Neural progenitor cell (in vitro differentiated cells): ENCODE measurements at regions not wholly inside any gene's neighbourhood (a gene's known extent, or its start where the extent isn't known, plus 50 kb on each side); places are given as distances from the start of the nearest gene placed in this dataset.

Source experiments
- DNase-seq: peaks from one replicate; pipeline ENCODE4 v3.0.0-alpha.2; 2016; ENCODE audit warnings: low spot score
- H2AFZ ChIP-seq: fragments of 200-600 bp; sonication (generic); replicated peaks from 2 replicates; pipeline ENCODE4 v1.6.1; 2016; ENCODE audit warnings: antibody characterized with exemption
- H3F3A ChIP-seq: fragments of 200-600 bp; sonication (generic); 2 replicates; pipeline ENCODE4 v1.6.1; 2016; ENCODE audit warnings: antibody characterized with exemption, low read depth
- H3K27ac ChIP-seq: fragments of 200-600 bp; sonication (generic); 2 replicates; pipeline ENCODE4 v1.5.1; 2016; ENCODE audit warnings: mild to moderate bottlenecking
- H3K27me3 ChIP-seq: fragments of 200-600 bp; sonication (generic); 2 replicates; pipeline ENCODE4 v1.6.1; 2016; ENCODE audit warnings: mild to moderate bottlenecking, moderate library complexity
- H3K36me3 ChIP-seq: fragments of 200-600 bp; sonication (generic); 2 replicates; pipeline ENCODE4 v1.5.1; 2016
- H3K4me1 ChIP-seq: fragments of 200-600 bp; sonication (generic); 2 replicates; pipeline ENCODE4 v1.6.1; 2016; ENCODE audit warnings: mixed run types
- H3K4me2 ChIP-seq: fragments of 200-600 bp; sonication (generic); 2 replicates; pipeline ENCODE4 v1.6.1; 2016
- H3K4me3 ChIP-seq: fragments of 200-600 bp; sonication (generic); 2 replicates; pipeline ENCODE4 v1.5.1; 2016
- H3K79me2 ChIP-seq: fragments of 200-600 bp; sonication (generic); 2 replicates; pipeline ENCODE4 v1.6.1; 2016; ENCODE audit warnings: low read depth
- H3K9ac ChIP-seq: fragments of 200-600 bp; sonication (generic); 2 replicates; pipeline ENCODE4 v1.6.1; 2016
- H3K9me3 ChIP-seq: fragments of 200-600 bp; sonication (generic); 2 replicates; pipeline ENCODE4 v1.5.1; 2016; ENCODE audit warnings: low read depth
- H4K20me1 ChIP-seq: fragments of 200-600 bp; sonication (generic); 2 replicates; pipeline ENCODE4 v1.6.1; 2016; ENCODE audit warnings: low read depth
- H3K27ac Mint-ChIP-seq: 3 replicates; pipeline ENCODE4 v1.8.0; 2021; ENCODE audit warnings: mixed read lengths
- H3K27me3 Mint-ChIP-seq: 2 replicates; pipeline ENCODE4 v1.8.0; 2022; ENCODE audit warnings: low read depth, mild to moderate bottlenecking, inconsistent platforms, moderate library complexity, mixed read lengths; ENCODE audit not compliant: insufficient read depth
- H3K36me3 Mint-ChIP-seq: 3 replicates; pipeline ENCODE4 v1.8.0; 2021; ENCODE audit warnings: mixed read lengths
- H3K4me1 Mint-ChIP-seq: 3 replicates; pipeline ENCODE4 v1.8.0; 2021; ENCODE audit warnings: mixed read lengths
- H3K4me3 Mint-ChIP-seq: 3 replicates; pipeline ENCODE4 v1.8.0; 2021; ENCODE audit warnings: mild to moderate bottlenecking, moderate library complexity, mixed read lengths
- H3K9me3 Mint-ChIP-seq: 3 replicates; pipeline ENCODE4 v1.8.0; 2020; ENCODE audit warnings: mixed read lengths
- CTCF ChIP-seq: fragments of 200-600 bp; sonication (generic); IDR thresholded peaks from 2 replicates; pipeline ENCODE4 v1.5.1; 2017; ENCODE audit warnings: antibody characterized with exemption, mild to moderate bottlenecking
- EZH2 ChIP-seq: fragments of 200-600 bp; sonication (generic); IDR thresholded peaks from 2 replicates; pipeline ENCODE4 v1.6.1; 2017; ENCODE audit warnings: antibody characterized with exemption, mild to moderate bottlenecking, moderate library complexity
- EZH2phosphoT487 ChIP-seq: fragments of 200-600 bp; sonication (generic); IDR thresholded peaks from 2 replicates; pipeline ENCODE4 v1.6.1; 2017; ENCODE audit warnings: antibody characterized with exemption

- Histone ChIP-seq H3F3A (no peaks in the 10 kb centered on the region), H3K4me1 (no peaks in the 10 kb centered on the region), H3K27me3 (no peaks in the 10 kb centered on the region), H3K9ac (no peak overlapping the region), H3K36me3 (no peaks in the 10 kb centered on the region), H3K4me3 (no peak overlapping the region), H3K4me2 (no peak overlapping the region), H3K27ac (no peak overlapping the region), H3K79me2 (no peaks in the 10 kb centered on the region), H3K9me3 (no peaks in the 10 kb centered on the region), H4K20me1 (no peaks in the 10 kb centered on the region), H2AFZ (no peak overlapping the region)
- Mint-ChIP-seq H3K4me1 (no peaks in the 10 kb centered on the region), H3K36me3 (no peaks in the 10 kb centered on the region), H3K9me3 (no peaks in the 10 kb centered on the region), H3K27ac (no peak overlapping the region), H3K27me3 (no peaks in the 10 kb centered on the region), H3K4me3 (no peak overlapping the region)
- TF ChIP-seq EZH2 (no peak), CTCF (no peak), EZH2phosphoT487 (no peak)
- no peak for DNase-seq
Observed at GRCh38 chr2:66279024-66279423, 155.9 kb upstream of the MEIS1 start.

GRCh38 chr2:66275984-66276383 is 158.9 kb upstream of the MEIS1 start:
- no peak overlapping the region for H2AFZ ChIP-seq
- Mint-ChIP-seq H3K27ac (no peak overlapping the region), H3K4me1 (no peaks in the 10 kb centered on the region), H3K9me3 (no peaks in the 10 kb centered on the region), H3K4me3 (no peak overlapping the region), H3K36me3 (no peaks in the 10 kb centered on the region), H3K27me3 (no peaks in the 10 kb centered on the region)
- H3K9me3 ChIP-seq, result no peaks in the 10 kb centered on the region
- DNase-seq, result no peak
- H3K79me2 ChIP-seq, result no peaks in the 10 kb centered on the region
- H3K4me1 ChIP-seq, result no peaks in the 10 kb centered on the region
- no peak overlapping the region for H3K4me2 ChIP-seq
- H3F3A ChIP-seq, result no peaks in the 10 kb centered on the region
- no peak overlapping the region for H3K27ac ChIP-seq
- H3K27me3 ChIP-seq, result no peaks in the 10 kb centered on the region
- H3K4me3 ChIP-seq, result no peak overlapping the region
- H3K36me3 ChIP-seq, result no peaks in the 10 kb centered on the region
- no peak for TF ChIP-seq EZH2phosphoT487
- peak; percentile 17 for TF ChIP-seq CTCF
- no peak for TF ChIP-seq EZH2
- no peak overlapping the region for H3K9ac ChIP-seq
- no peaks in the 10 kb centered on the region for H4K20me1 ChIP-seq

GRCh38 chr2:66273933-66274490 is 160.9 kb upstream of the MEIS1 start:
- Histone ChIP-seq H3F3A (no peaks in the 10 kb centered on the region), H3K4me2 (no peak overlapping the region), H4K20me1 (no peaks in the 10 kb centered on the region), H3K36me3 (no peaks in the 10 kb centered on the region), H3K4me1 (peaks cover 8% of the 10 kb centered on the region), H3K27me3 (no peaks in the 10 kb centered on the region), H3K27ac (no peak overlapping the region), H3K79me2 (no peaks in the 10 kb centered on the region), H3K9me3 (no peaks in the 10 kb centered on the region), H3K9ac (no peak overlapping the region), H2AFZ (peak overlapping the region; percentile 3), H3K4me3 (no peak overlapping the region)
- DNase-seq, result no peak
- Mint-ChIP-seq H3K4me1 (no peaks in the 10 kb centered on the region), H3K27me3 (no peaks in the 10 kb centered on the region), H3K36me3 (no peaks in the 10 kb centered on the region), H3K27ac (no peak overlapping the region), H3K4me3 (no peak overlapping the region), H3K9me3 (no peaks in the 10 kb centered on the region)
- TF ChIP-seq EZH2 (no peak), CTCF (no peak), EZH2phosphoT487 (no peak)
